BE2C (cell line): ENCODE measurements at regions not wholly inside any gene's neighbourhood (a gene's known extent, or its start where the extent isn't known, plus 50 kb on each side); places are given as distances from the start of the nearest gene placed in this dataset.

ENCODE experiments used
- DNase-seq: peaks from one replicate; pipeline ENCODE4 v3.0.0-alpha.2; 2020
- H3K27me3 ChIP-seq: fragments of 250-450 bp; sonication (Bioruptor Pico); 2 replicates; pipeline ENCODE4 v1.5.1; 2020; ENCODE audit warnings: mild to moderate bottlenecking
- H3K36me3 ChIP-seq: fragments of 250-450 bp; sonication (Bioruptor Pico); 2 replicates; pipeline ENCODE4 v1.5.1; 2020; ENCODE audit warnings: mild to moderate bottlenecking
- H3K4me1 ChIP-seq: fragments of 250-450 bp; sonication (Bioruptor Pico); 2 replicates; pipeline ENCODE4 v1.5.1; 2020
- H3K4me3 ChIP-seq: 2 replicates; pipeline ENCODE4 v1.5.1; 2011; ENCODE audit warnings: low read depth, low read length
- H3K9me3 ChIP-seq: fragments of 250-450 bp; sonication (Bioruptor Pico); 2 replicates; pipeline ENCODE4 v1.5.1; 2020
- TF ChIP-seq, protein P1 (sequence below): IDR thresholded peaks from 2 replicates; pipeline ENCODE4 v1.5.1; 2012; ENCODE audit warnings: mild to moderate bottlenecking, low read depth, low read length

- H3K4me3 ChIP-seq, result no peak overlapping the region
- H3K4me1 ChIP-seq, result no peaks in the 10 kb centered on the region; the same call in 1 of the 2 replicates
- TF ChIP-seq, protein P1, sequence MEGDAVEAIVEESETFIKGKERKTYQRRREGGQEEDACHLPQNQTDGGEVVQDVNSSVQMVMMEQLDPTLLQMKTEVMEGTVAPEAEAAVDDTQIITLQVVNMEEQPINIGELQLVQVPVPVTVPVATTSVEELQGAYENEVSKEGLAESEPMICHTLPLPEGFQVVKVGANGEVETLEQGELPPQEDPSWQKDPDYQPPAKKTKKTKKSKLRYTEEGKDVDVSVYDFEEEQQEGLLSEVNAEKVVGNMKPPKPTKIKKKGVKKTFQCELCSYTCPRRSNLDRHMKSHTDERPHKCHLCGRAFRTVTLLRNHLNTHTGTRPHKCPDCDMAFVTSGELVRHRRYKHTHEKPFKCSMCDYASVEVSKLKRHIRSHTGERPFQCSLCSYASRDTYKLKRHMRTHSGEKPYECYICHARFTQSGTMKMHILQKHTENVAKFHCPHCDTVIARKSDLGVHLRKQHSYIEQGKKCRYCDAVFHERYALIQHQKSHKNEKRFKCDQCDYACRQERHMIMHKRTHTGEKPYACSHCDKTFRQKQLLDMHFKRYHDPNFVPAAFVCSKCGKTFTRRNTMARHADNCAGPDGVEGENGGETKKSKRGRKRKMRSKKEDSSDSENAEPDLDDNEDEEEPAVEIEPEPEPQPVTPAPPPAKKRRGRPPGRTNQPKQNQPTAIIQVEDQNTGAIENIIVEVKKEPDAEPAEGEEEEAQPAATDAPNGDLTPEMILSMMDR, result no peak
- H3K27me3 ChIP-seq, result no peaks in the 10 kb centered on the region
- no peaks in the 10 kb centered on the region for H3K36me3 ChIP-seq
- no peak for DNase-seq
- no peaks in the 10 kb centered on the region for H3K9me3 ChIP-seq
Observed at GRCh38 chrX:19172741-19173140, 50.5 kb upstream of the ADGRG2 start.

GRCh38 chrX:19174401-19175025 is 52.2 kb upstream of the ADGRG2 start:
- Histone ChIP-seq H3K27me3 (no peaks in the 10 kb centered on the region), H3K4me1 (no peaks in the 10 kb centered on the region; the same call in 1 of the 2 replicates), H3K9me3 (no peaks in the 10 kb centered on the region), H3K4me3 (no peak overlapping the region), H3K36me3 (no peaks in the 10 kb centered on the region)
- DNase-seq, result no peak
- TF ChIP-seq, protein P1, result no peak

GRCh38 chrX:19176901-19177630 is 54.8 kb upstream of the ADGRG2 start:
- Histone ChIP-seq H3K4me3 (no peak overlapping the region), H3K9me3 (no peaks in the 10 kb centered on the region), H3K36me3 (no peaks in the 10 kb centered on the region), H3K4me1 (no peaks in the 10 kb centered on the region; the same call in 1 of the 2 replicates), H3K27me3 (no peaks in the 10 kb centered on the region)
- DNase-seq, result no peak
- TF ChIP-seq, protein P1, result no peak

DNA sequence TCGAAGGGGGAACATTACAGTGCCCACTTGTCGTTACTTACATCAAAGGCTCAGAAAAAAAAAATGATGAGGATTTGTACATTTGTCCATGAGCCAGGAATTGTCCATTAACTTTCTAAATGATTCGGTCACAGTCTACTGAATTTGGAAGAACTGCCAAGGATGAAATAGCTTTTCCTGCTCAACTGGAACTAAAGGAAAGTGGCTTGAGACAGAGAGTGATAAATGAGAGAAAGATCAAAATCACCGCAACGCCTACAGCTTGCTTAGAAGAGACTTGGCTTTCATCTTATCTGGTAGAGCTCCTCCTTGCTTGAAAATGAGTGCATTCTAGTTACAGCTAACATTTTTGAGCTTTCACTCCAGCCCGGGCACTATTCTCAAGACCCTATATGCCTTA is 55.5 kb upstream of the ADGRG2 start:
- DNase-seq, result no peak
- TF ChIP-seq, protein P1, result no peak
- no peaks in the 10 kb centered on the region for H3K36me3 ChIP-seq
- H3K9me3 ChIP-seq, result no peaks in the 10 kb centered on the region
- no peaks in the 10 kb centered on the region; the same call in 1 of the 2 replicates for H3K4me1 ChIP-seq
- H3K4me3 ChIP-seq, result no peak overlapping the region; the same call in 1 of the 2 replicates
- H3K27me3 ChIP-seq, result no peaks in the 10 kb centered on the region

GRCh38 chrX:19178402-19178801 is 56.1 kb upstream of the ADGRG2 start:
- no peaks in the 10 kb centered on the region for H3K9me3 ChIP-seq

More at GRCh38 chrX:19178402-19178801, 56.1 kb upstream of the ADGRG2 start:
- no peaks in the 10 kb centered on the region for H3K36me3 ChIP-seq
- no peaks in the 10 kb centered on the region; the same call in 1 of the 2 replicates for H3K4me1 ChIP-seq
- TF ChIP-seq, protein P1, result no peak
- no peak for DNase-seq
- H3K4me3 ChIP-seq, result no peak overlapping the region
- no peaks in the 10 kb centered on the region for H3K27me3 ChIP-seq
